IMR-90 (cell line): ENCODE measurements at regions not wholly inside any gene's neighbourhood (a gene's known extent, or its start where the extent isn't known, plus 50 kb on each side); places are given as distances from the start of the nearest gene placed in this dataset.
"Not testable (repeated sequence)": the region's sequence is repeated elsewhere in the genome, so short reads cannot be mapped to it uniquely, and the experiment has no call there.

ENCODE experiments used
- BHLHE40 ChIP-seq: fragments of 150-350 bp; IDR thresholded peaks from 2 replicates; pipeline ENCODE4 v1.6.1; 2016; ENCODE audit warnings: mild to moderate bottlenecking, low read depth, low read length
- CHD1 ChIP-seq: IDR thresholded peaks from 2 replicates; pipeline ENCODE4 v1.6.1; 2012; ENCODE audit warnings: low read depth, low read length, improper control_type of control experiment
- CTCF ChIP-seq: conservative IDR thresholded peaks from 2 replicates; pipeline ENCODE4 v1.5.1; 2012; ENCODE audit warnings: mild to moderate bottlenecking, low read depth, low read length, improper control_type of control experiment
- MAZ ChIP-seq: IDR thresholded peaks from 2 replicates; pipeline ENCODE4 v1.6.1; 2012; ENCODE audit warnings: low read depth, mild to moderate bottlenecking, low read length, improper control_type of control experiment, moderate library complexity, borderline replicate concordance
- POLR2A ChIP-seq: IDR thresholded peaks from 2 replicates; pipeline ENCODE4 v1.6.1; 2012; ENCODE audit warnings: mild to moderate bottlenecking, low read depth, low read length
- RAD21 ChIP-seq: IDR thresholded peaks from 2 replicates; pipeline ENCODE4 v1.6.1; 2012; ENCODE audit warnings: low read length, improper control_type of control experiment
- RFX5 ChIP-seq: IDR thresholded peaks from 2 replicates; pipeline ENCODE4 v1.8.0; 2012; ENCODE audit warnings: low read depth, mild to moderate bottlenecking, low read length, moderate library complexity

- TF ChIP-seq POLR2A, CTCF, MAZ, CHD1, RFX5, RAD21, BHLHE40: not testable (repeated sequence)
Observed at GRCh38 chr2:89076771-89077170, 385.3 kb downstream of the RPIA start.
